Activated CD4-positive, alpha-beta T cell treated with anti-CD3 and anti-CD28 coated beads for 24 hours (primary cell): ENCODE measurements at regions not wholly inside any gene's neighbourhood (a gene's known extent, or its start where the extent isn't known, plus 50 kb on each side); places are given as distances from the start of the nearest gene placed in this dataset.
"Not testable (repeated sequence)": the region's sequence is repeated elsewhere in the genome, so short reads cannot be mapped to it uniquely, and the experiment has no call there.

Experiments
- DNase-seq, 2 donors: peaks; one replicate each; pipeline ENCODE4 v3.0.0-alpha.2; 2020; ENCODE audit warnings: low read depth in 2 of 2

DNA sequence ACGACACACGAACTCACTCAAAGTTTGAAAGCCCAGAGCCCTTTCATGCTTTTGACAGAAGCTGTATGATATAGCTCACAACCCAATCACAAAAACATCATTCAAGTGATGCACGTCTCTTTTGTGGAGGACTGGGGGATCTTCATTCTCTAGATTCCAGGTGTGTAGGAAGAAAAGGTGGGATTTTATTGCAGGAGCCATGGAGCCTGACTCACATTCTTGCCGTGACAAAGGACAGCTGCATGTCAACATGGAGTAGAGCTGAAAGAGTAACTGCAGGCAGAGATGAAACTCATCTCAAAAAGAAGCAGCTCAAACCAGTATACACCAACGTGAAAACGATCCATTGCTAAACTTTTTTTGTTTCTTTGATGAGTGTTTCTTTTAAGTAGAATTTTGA lies 50.9 kb upstream of the PDE1A start:
- no peak for DNase-seq

DNA sequence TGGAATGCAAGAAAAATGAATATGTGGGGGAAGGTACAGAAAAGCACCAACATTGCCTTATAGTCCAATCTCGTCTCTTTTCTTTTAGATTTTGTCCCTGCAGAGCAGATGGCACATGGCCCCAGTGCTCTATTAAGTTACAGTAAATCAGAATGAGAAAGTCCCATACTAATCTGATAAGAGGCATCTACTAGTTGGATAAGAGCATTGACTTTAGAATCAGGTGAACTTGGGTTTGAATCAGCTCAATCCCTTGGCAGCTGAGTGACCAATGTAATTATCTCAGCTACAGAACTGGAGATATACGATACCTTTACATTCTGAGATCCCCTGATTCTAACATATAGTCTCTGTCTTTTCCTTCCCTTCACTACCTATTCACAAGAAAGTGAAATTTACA lies 54.8 kb upstream of the PDE1A start:
- DNase-seq: no peak

DNA sequence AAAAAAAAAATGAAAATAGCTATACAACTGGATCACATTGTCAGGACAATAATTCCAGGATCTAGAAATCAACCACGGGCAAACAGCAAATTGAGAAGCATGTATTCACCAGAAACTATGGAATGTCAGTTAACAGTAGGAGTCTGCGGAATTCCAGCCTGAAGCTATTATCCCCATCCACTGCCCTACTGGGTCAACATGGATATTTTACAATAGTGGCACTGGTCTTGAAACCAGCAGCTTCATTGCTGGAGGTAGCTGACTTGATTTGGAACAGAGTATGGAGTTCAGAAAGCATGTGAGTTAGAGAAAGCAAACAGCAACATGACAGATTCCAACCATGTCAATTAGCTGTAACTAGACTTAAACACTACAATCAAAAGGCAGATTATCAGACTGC lies 55.7 kb upstream of the PDE1A start:
- no peak for DNase-seq

DNA sequence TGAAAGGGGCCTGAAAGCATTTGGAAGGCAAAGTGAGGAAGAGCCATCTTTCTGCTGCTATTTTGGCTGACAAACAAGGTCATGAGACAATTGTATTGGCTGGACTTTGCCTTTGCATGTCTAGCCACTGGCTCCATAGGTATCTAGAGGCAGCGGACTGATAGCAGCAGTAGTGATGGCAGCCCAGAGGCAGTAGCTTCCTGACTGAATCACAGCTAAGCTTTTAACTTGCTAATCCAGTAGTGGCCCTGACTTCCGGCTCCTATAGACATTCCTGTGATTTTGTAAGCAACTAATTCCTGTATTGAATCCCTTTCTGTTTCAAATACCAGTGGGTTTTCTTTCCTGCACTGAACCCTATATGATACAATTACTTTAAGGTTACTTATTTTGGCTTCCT lies 69.8 kb upstream of the PDE1A start:
- DNase-seq: no peak

DNA sequence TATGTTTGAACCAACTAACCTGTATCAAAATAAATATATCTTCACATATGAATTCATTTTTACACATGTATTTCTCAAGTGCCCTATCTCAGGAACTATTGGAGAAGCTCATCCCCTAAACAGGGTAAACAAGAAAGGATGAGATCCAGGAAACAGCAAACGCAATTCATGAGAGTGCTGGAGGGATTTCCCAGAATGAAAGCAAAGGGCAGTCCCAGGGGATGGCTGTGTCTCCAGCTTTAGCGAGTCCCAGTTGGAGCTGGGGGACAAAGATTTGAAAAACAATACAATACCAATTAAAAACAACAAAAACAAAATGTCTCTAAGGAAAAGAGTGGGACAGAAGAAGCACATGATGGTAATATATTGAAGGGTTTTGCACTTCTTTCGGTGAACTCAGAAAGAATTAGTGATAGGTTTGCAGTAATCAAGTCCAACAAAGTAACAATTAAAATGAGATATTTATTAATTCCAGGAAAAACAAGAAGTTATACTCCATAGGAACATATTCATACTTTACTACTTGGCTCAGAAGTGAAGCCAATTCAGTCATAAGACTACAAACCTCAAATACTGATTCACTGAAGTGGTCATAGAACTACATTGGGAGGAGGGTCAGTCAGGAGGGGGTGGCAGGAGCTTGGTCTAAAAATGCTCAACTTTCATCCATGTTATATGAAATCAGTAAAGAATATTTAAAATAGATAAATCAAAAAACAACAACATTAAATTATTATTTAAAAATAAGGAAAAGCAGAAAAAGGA lies 73.1 kb upstream of the PDE1A start:
- no peak for DNase-seq

DNA sequence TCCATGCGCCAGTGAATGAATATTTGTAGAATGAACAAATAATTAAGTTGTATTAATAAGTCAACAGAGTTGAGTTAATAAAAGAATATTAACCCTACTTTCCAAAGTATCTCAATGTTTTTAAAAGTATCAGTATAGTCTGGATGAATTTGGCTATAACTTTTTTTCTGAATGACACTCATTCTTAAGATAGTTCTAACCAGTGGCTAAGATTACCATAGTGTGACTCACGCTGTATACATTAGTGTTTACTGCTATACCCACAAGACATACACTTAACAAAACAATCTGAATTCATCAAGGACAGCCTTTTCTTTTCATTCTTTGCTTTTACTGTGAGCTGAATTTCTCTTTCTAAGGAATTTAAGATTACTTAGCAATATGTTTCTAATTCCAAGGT lies 77.0 kb upstream of the PDE1A start:
- no peak for DNase-seq

DNA sequence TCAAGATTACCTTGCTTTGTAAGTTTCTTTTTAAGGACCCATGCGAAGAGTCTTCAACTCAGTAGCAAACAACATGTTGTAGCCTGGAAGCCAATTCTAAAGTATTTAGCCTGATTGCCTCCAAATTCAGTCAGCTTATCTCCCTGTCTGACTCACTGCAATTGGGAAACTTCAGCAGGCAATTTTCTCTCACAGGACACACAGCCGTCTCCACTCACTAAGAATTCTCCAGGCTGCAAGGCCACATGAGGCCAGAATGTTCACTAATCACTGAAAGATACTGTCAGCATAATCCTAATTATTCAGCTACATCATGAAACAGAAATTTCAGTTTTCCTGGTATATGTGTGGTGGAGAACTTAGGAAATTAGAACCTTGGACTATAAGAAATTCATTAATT lies 78.1 kb upstream of the PDE1A start:
- no peak for DNase-seq

DNA sequence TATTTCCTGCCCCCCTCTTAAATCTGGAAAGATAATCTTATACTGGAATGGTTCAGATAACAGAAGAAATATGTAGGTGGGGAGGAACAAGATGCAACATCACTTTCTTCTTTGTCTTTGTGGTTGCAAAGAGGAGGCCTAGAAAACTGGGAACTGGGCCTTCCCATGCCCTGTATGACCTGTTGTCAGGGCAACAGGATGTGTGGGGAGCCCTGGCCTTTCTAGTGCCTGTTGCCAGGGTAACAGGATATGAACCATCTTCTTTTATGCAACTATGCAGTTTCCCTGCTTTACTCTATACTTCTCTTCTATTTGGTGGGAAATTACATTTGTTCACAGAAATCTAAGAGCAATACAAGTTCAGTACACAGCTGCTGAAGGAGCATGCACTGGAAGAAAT lies 79.8 kb upstream of the PDE1A start:
- DNase-seq: no peak

DNA sequence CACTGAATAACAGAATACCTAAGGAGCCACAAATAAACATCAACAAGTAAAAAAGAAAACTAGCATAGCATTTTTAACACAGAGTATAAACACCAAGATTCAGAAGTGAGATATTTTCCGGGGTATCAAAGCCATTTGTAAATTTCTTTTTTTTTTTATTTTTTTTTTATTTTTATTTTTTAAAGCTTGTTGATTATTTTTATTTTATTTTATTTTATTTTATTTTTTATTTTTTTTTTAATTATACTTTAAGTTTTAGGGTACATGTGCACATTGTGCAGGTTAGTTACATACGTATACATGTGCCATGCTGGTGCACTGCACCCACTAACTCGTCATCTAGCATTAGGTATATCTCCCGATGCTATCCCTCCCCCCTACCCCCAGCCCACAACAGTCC lies 81.7 kb upstream of the PDE1A start:
- DNase-seq: not testable (repeated sequence)

DNA sequence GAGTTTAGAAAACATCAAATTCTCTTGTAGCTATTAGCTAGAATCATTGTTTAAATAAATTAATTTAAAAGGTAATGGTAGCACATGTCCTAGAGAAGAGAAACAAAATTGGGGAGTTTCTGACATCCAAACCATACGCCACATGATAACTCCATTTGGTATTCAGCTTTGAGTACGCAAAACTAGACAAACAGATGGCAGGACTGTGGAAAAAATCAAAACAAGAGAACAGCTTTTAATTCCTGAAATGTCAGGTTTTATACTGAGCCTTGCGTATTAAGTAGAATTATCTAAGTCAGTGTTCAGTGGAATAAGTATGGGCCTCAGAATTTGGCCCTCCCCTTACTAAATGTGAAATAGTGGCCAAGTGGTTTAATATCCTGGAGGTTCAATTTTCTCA lies 82.4 kb upstream of the PDE1A start:
- DNase-seq: no peak

DNA sequence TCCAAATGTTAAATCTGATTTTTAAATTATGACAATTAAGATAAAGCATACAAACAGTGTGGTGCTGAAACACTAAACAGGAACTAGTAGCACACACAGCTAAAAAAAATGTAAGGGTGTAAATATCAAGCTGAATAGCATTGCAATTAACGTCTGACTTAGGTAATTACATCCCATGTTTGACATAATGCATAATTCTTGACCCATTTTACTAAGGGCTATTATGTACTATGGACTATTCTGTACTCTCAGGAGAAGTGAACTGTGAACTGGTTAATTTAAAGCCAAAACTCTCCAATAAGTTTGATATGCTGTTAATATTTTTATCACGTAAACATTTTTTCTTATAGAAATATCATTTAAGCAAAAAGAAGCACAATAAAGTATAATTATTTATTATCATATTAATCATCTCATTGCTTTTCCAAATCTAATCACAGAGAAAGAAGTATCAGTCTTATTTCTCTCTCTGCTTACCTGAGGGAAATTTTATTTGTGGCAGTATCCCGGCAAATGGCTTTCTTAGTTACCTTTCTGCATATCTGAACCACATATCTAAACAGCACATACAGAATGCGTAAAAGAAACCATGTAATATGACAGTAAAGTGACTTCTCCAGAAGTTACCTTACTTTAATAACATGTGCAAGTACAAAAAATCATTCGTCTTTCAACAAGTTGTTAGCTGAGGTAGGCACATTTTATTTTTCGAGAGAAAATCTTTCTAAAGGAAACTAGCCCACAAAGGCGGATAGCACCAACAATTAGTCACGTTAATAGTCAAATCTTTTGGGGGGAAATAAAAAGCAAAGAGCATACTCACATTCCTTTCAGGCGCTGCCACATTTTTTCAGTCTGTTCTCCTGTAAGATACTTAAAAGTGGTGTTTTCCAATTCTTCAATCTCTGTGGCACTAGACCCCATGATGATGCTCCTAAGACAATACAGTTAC lies 94.9 kb upstream of the PDE1A start:
- DNase-seq: no peak

DNA sequence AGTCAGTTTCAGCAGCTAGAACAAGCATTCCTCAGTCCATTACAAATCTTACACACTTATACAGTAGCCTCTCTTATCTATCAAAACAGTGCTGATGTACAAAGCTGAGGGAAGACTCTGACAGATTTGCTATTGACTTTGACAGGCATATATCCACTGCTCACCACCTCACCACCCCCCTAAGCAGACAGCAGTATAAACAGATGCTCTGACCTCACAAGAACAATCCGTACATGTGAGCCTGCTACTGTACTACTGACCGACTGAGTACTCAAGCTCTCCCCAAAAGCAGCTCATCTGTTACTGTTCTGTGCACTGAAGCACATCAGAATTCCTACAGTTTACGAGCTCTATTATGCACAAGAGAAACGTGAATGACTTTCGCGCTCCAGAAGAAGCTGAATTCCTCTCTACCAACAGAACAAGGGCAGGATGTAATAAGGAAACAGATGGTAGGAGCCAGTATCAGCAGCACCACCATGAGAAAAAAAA lies 95.6 kb upstream of the PDE1A start:
- DNase-seq: no peak

DNA sequence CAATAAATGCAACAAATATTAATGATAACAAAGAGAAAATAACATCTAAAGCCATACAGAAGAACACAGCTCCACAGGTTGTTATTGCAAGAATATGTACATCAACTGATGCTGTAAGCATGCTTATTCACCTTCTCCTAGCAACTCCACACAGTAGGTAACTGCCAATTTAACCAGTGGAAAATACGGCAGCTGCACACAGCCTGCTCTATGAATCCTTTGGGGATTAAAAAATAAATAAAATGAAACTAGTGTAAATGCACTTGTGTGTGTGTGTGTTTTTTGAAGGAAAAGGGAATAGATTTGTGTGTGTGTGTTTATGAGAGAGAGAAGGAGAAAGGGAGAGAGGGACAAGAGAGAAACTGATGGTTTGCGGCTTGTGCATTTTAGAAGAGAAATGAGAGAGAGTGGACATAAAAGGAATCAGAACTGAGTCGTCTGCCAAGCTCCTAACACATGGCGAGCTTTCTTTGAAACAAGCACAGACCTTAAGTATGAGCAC lies 96.2 kb upstream of the PDE1A start:
- DNase-seq: no peak

DNA sequence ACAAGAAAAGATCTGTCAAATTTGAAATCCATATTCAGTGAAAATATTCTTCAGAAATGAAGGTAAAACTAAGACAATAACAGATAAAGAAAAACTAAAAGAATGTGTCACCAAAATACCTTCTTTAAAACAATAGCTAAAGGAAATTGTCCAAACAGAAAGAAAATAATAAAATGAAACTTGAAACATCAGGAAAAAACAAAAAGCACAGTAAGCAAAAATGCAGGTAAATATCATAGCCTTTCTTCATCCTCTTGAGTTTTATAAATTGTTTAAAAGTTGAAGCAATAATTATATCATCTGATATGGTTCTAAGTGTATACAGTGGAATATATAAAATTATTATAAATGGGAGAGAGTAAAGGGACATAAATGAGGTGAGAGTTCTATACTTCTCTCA lies 103.8 kb upstream of the PDE1A start:
- no peak for DNase-seq

DNA sequence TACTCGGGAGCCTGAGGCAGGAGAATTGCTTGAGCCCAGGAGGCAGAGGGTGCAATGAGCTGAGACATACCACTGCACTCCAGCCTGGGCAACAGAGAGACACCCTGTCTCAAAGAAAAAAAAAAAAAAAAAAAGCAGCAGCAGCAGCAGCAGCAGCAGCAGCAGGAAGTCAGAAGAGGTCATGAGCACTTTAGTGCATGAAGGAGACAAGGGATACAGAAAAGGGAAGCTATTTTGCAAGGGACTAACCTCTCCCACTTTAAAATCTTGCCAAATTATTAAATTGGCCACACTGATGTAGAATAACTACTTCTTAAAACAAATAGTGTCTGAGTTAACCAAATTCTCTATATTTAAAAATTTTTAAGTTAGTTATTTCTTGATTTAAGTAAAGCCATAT lies 113.4 kb upstream of the PDE1A start:
- DNase-seq: no peak

DNA sequence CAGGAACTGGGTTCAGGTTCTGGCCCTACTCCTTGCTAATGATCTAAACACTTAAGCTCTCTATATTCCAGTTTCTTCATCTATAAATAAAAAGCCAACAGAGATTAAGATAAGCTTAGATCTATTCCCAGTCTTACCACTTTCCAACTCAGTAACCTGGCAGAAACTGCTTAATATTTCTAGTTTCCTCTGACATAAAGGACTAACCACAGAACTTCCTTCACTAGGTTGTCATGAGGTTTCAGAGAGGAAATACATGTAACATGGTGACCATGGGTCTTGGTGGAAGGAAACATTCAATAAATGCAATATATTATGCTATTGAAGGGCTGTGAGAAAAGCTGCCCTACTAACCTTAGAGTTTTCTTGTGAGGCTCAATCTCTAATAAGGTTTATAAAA lies 114.4 kb upstream of the PDE1A start:
- DNase-seq: no peak

DNA sequence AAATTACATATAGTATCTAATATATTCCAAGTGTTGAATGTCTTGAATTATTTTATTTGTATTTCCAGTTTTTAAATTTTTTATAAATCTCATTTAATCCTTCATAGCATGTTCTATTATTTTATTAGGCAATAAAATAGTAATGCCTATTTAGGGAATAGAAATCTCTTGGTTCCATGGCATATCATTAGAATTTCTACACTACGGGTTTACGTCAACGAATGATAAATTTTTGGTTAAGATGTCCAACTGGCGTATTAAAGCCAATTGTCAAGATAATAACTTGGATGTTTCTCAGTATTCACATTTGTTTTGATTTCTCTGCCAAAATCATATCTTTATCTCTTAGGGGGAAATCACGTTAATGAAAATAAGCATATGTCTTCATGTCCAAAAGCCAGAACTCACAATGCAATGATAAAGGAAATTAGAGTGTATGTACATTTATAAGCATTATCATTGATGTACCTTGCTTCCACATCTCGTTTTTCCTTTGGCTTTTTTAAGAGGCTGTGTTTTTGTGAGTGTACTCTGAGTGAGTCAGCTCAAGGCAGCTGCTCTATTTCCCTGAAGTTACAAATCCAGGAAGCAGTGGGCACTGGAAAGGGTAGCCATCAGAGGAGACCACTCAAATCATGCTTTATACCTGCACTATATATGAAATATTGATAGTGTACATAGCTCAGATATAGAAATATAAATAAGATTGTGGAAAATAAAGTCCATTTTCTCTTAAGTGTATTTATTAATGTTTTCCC lies 115.8 kb upstream of the PDE1A start:
- no peak for DNase-seq

DNA sequence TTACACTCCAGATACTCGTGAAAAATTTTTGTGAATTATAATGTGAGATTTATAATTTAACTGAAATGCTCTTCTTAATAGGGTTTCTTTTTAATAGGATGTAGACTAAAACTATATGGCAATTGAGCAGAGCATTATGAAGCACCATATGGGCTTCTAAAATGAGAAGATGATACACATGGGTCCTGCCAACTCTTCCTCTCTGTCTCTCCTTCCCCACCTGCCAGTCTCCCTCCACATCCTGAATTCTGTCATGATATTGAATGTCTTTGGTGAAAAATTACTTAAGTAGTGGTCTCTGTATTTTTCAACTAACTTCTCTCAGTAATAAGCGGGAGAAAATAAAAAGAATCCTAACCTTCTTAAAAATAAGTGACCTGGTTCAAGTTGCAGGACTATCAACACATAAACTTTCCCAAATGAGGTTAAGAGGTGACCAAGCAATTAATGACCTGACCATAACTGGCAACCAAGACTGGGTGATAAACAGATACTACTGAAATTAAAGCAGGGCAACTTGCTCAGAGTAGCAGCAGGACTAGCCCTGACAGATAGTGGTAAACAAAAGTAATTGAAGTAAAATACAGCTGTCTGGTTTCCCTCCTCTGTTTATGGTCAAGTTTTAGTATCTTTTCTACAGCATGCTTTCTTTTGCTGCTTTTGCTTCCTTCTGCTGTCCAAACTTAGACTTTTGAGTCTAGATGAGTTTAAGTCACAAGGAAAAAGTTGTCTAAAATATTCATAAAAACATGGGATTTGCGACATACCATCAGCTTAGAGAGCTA lies 117.1 kb upstream of the PDE1A start:
- DNase-seq: no peak

DNA sequence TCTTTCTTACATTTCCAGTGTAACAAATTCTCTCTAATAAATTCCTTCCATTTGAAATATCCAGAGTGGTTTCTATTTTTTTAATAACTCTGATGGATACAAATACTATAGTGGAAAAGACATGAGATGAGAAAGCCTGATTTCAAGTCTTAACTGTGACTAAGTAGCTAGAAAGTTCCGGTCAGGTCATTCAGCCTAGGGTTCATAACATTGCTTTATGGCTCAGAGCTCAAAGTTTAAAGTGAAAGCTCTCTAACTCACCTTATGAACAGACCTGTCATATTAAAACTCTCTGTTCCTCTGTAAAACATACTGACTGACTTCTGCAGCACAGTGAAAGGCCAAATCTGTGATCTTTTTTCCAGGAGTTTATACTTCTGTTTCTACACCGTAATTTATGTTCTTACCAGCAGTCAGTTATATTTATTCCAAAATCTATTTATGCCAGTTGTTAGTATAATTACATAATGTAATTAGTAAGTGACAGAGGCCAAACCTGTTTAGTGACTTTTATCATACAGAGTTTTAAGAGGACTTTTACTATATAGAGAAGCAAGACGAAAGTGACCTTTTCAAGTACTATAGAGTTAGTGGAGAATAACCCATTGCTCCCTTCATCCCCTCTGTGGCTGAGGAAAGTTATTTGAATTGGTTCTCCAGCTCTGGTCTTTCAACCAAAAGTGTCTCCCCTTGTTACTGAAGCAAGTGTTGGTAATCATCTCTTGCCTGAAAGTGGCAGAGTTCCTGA lies 118.8 kb upstream of the PDE1A start:
- DNase-seq: no peak
